SK-N-MC (cell line): ENCODE measurements at regions not wholly inside any gene's neighbourhood (a gene's known extent, or its start where the extent isn't known, plus 50 kb on each side); places are given as distances from the start of the nearest gene placed in this dataset.

Experiments used
- DNase-seq: peaks from one replicate; pipeline ENCODE4 v3.0.0-alpha.2; 2011; ENCODE audit warnings: low read depth, low spot score
- H3K27ac ChIP-seq: fragments of 200-600 bp; sonication (generic); 2 replicates; pipeline ENCODE4 v1.5.1; 2016; ENCODE audit warnings: mixed run types
- H3K36me3 ChIP-seq: fragments of 200-600 bp; sonication (generic); 2 replicates; pipeline ENCODE4 v1.6.1; 2017; ENCODE audit warnings: antibody characterized with exemption, low read length, mixed read lengths; ENCODE audit not compliant: insufficient read depth
- H3K4me3 ChIP-seq: fragments of 200-600 bp; sonication (generic); 2 replicates; pipeline ENCODE4 v1.5.1; 2016
- H3K9ac ChIP-seq: fragments of 200-600 bp; sonication (generic); 2 replicates; pipeline ENCODE4 v1.8.0; 2017; ENCODE audit warnings: mixed run types, mixed read lengths; ENCODE audit not compliant: insufficient read length
- H3K9me3 ChIP-seq: fragments of 200-600 bp; sonication (generic); 2 replicates; pipeline ENCODE4 v1.6.1; 2017; ENCODE audit warnings: low read depth, mild to moderate bottlenecking, antibody characterized with exemption, low read length, moderate library complexity, mixed read lengths
- EZH2 ChIP-seq: fragments of 200-600 bp; sonication (generic); IDR thresholded peaks from one replicate; pipeline ENCODE4 v1.6.1; 2017; ENCODE audit warnings: antibody characterized with exemption
- FOXP2 ChIP-seq: optimal IDR thresholded peaks from 2 replicates; pipeline ENCODE3; 2011; ENCODE audit warnings: mild to moderate bottlenecking, moderate library complexity; ENCODE audit not compliant: insufficient read depth; ENCODE audit errors: extremely low read length, control extremely low read depth
- POLR2AphosphoS5 ChIP-seq: IDR thresholded peaks from 2 replicates; pipeline ENCODE4 v1.6.1; 2012; ENCODE audit warnings: mild to moderate bottlenecking, low read depth, low read length, borderline replicate concordance

GRCh38 chr1:209509039-209509438 lies 74.5 kb upstream of the CAMK1G start:
- no peak overlapping the region for H3K27ac ChIP-seq

GRCh38 chr1:209510063-209510462 lies 73.5 kb upstream of the CAMK1G start:
- no peak for DNase-seq
- no peaks in the 10 kb centered on the region for H3K36me3 ChIP-seq
- no peak overlapping the region for H3K9ac ChIP-seq
- no peaks in the 10 kb centered on the region for H3K9me3 ChIP-seq
- no peak overlapping the region for H3K27ac ChIP-seq
- H3K4me3 ChIP-seq: no peak overlapping the region
- TF ChIP-seq FOXP2 (no peak), EZH2 (no peak), POLR2AphosphoS5 (no peak)

More at GRCh38 chr1:209509039-209509438, 74.5 kb upstream of the CAMK1G start:
- Histone ChIP-seq H3K4me3 (no peak overlapping the region), H3K9me3 (no peaks in the 10 kb centered on the region), H3K36me3 (no peaks in the 10 kb centered on the region), H3K9ac (no peak overlapping the region)
- no peak for DNase-seq
- TF ChIP-seq EZH2 (no peak), POLR2AphosphoS5 (no peak), FOXP2 (no peak)

GRCh38 chr1:209511169-209511568 lies 72.3 kb upstream of the CAMK1G start:
- no peak overlapping the region for H3K4me3 ChIP-seq
- no peak overlapping the region for H3K27ac ChIP-seq
- no peaks in the 10 kb centered on the region for H3K36me3 ChIP-seq
- DNase-seq: no peak
- H3K9ac ChIP-seq: no peak overlapping the region
- no peaks in the 10 kb centered on the region for H3K9me3 ChIP-seq
- TF ChIP-seq FOXP2 (no peak), POLR2AphosphoS5 (no peak), EZH2 (no peak)

GRCh38 chr1:209512821-209513220 lies 70.7 kb upstream of the CAMK1G start:
- TF ChIP-seq FOXP2: no peak
- no peak for TF ChIP-seq POLR2AphosphoS5
- no peak for TF ChIP-seq EZH2
- H3K9ac ChIP-seq: no peak overlapping the region
- H3K27ac ChIP-seq: no peak overlapping the region
- no peaks in the 10 kb centered on the region for H3K9me3 ChIP-seq
- DNase-seq: no peak
- H3K4me3 ChIP-seq: no peak overlapping the region
- H3K36me3 ChIP-seq: no peaks in the 10 kb centered on the region

GRCh38 chr1:209513226-209513625 lies 70.3 kb upstream of the CAMK1G start:
- Histone ChIP-seq H3K36me3 (no peaks in the 10 kb centered on the region), H3K9me3 (no peaks in the 10 kb centered on the region), H3K27ac (no peak overlapping the region), H3K9ac (no peak overlapping the region), H3K4me3 (no peak overlapping the region)
- TF ChIP-seq POLR2AphosphoS5 (no peak), EZH2 (no peak), FOXP2 (no peak)
- DNase-seq: peak; percentile 30

GRCh38 chr1:209516771-209517680 lies 66.5 kb upstream of the CAMK1G start:
- TF ChIP-seq EZH2: no peak
- TF ChIP-seq POLR2AphosphoS5: no peak
- Histone ChIP-seq H3K9me3 (no peaks in the 10 kb centered on the region), H3K36me3 (no peaks in the 10 kb centered on the region), H3K4me3 (no peak overlapping the region), H3K27ac (no peak overlapping the region), H3K9ac (no peak overlapping the region)
- DNase-seq: no peak

GRCh38 chr1:209517681-209518050 lies 65.8 kb upstream of the CAMK1G start:
- Histone ChIP-seq H3K27ac (no peak overlapping the region), H3K36me3 (no peaks in the 10 kb centered on the region), H3K9ac (no peak overlapping the region), H3K4me3 (no peak overlapping the region), H3K9me3 (no peaks in the 10 kb centered on the region)
- DNase-seq: no peak
- TF ChIP-seq EZH2: no peak
- no peak for TF ChIP-seq POLR2AphosphoS5
- TF ChIP-seq FOXP2: no peak

GRCh38 chr1:209519786-209520185 lies 63.7 kb upstream of the CAMK1G start:
- Histone ChIP-seq H3K27ac (no peak overlapping the region), H3K9me3 (no peaks in the 10 kb centered on the region), H3K4me3 (no peak overlapping the region), H3K36me3 (no peaks in the 10 kb centered on the region), H3K9ac (no peak overlapping the region)
- no peak for DNase-seq
- no peak for TF ChIP-seq EZH2

GRCh38 chr1:209522826-209523225 lies 60.7 kb upstream of the CAMK1G start:
- DNase-seq: no peak
- Histone ChIP-seq H3K9me3 (no peaks in the 10 kb centered on the region), H3K4me3 (no peak overlapping the region), H3K9ac (no peak overlapping the region), H3K36me3 (no peaks in the 10 kb centered on the region), H3K27ac (no peak overlapping the region)
- no peak for TF ChIP-seq EZH2
- TF ChIP-seq POLR2AphosphoS5: no peak
- TF ChIP-seq FOXP2: no peak
